Fibroblast of villous mesenchyme (primary cell): ENCODE measurements at regions not wholly inside any gene's neighbourhood (a gene's known extent, or its start where the extent isn't known, plus 50 kb on each side); places are given as distances from the start of the nearest gene placed in this dataset.

Experiments
- DNase-seq: peaks from one replicate; pipeline ENCODE4 v3.0.0-alpha.2; 2010; ENCODE audit warnings: low read depth
- H3K4me3 ChIP-seq: 2 replicates; pipeline ENCODE4 v1.5.1; 2011; ENCODE audit warnings: low read depth, mild to moderate bottlenecking, low read length
- CTCF ChIP-seq: IDR thresholded peaks from 2 replicates; pipeline ENCODE4 v1.5.1; 2012; ENCODE audit warnings: low read depth, mild to moderate bottlenecking, low read length; ENCODE audit not compliant: insufficient read depth

DNA sequence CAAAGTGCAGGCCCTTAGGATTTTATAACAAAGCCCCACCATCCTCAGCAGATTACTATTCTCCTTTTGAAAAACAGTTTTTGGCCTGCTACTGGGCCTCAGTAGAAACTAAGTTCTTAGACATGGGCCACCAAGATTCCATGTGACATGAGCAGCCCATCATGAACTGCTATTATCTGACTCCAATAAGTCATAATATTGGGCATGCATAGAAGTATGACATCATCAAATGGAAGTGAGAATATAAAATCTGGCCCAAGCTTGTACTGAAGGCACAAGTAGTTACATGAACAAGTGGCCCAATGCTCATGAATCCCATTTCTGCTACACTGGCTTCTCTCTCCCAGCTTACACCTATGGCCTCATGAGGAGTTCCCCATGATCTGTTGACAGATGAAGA is 404.8 kb downstream of the EPHA5 start:
- TF ChIP-seq CTCF: no peak
- H3K4me3 ChIP-seq: no peak overlapping the region
- no peak for DNase-seq

DNA sequence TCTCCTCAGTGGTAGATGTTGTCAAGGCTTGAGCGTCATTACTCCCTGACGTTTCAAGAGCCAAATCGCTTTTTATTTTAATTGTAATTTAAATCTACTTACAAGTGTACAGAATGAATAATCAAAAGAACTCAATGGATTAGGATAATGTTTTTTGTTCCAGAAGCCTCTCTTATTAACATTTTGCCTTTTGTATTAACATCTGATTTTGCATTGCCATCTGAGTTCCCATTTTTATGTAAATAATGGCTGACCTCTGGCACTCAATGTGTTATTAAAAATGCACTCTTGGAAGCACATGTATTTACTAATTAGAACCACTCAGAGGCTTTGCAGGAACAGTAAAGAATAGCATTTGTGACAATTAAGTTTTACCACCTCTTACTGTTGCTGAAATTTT is 411.0 kb downstream of the EPHA5 start:
- DNase-seq: no peak
- TF ChIP-seq CTCF: no peak
- H3K4me3 ChIP-seq: no peak overlapping the region

DNA sequence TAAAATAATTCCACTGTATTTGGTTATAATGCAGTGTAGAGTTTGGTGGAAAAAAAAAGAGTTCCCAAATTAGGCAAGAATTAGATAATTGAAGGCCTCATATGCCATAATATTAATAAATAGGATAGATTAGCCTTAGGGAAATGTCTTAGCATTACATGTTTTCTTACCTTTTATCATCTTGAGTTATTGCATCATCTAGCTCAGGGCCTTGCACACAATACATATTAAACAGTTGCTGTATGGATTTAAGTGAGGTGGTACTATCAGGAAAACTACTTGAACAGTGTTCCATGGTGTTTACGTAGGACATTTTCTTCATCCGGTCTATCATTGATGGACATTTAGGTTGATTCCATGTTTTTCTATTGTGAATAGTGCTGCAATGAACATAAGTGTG is 419.4 kb downstream of the EPHA5 start:
- TF ChIP-seq CTCF: no peak
- no peak for DNase-seq
- H3K4me3 ChIP-seq: no peak overlapping the region

GRCh38 chr4:65249111-65249510 is 421.2 kb downstream of the EPHA5 start:
- DNase-seq: no peak
- H3K4me3 ChIP-seq: no peak overlapping the region
- no peak for TF ChIP-seq CTCF

DNA sequence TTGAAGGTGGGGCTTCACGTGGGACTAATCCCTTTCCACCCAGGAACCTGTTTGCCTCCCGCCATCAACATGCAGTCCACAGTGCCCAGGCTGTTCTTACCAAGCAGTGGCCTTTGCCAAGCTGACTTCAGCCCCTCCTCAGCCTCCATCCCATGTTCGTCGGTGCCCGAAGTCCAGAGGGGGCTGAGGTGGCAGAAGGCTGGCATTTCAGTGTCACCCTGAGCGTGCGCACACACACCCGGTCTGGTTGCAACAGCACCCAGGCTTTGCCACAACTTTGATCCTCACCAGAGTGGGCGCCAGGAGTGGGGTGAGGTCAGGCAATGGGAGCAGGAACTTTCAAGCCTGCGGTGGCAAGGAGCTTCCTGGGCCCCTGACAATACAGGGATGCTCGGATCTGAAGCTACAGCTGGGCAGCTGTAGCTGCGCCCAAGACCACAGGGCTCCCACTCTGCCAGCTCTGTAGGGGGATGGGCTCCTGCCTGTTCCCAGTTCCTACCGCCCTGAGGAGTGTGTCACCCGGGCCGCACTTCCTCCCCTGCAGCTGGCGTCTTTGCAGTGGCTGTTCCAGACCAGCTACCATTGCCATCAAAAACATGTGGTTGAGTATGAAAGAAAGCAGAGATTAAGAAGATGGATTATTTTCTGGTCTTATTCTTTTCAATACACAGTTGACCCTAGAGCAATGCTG is 428.0 kb downstream of the EPHA5 start:
- TF ChIP-seq CTCF: no peak
- no peak for DNase-seq
- no peak overlapping the region for H3K4me3 ChIP-seq

- H3K4me3 ChIP-seq: no peak overlapping the region
- no peak for DNase-seq
- no peak for TF ChIP-seq CTCF
These were observed 428.9 kb downstream of the EPHA5 start for GRCh38 chr4:65241257-65241997.
